Activated CD4-positive, alpha-beta T cell treated with anti-CD3 and anti-CD28 coated beads for 48 hours (primary cell): ENCODE measurements at regions not wholly inside any gene's neighbourhood (a gene's known extent, or its start where the extent isn't known, plus 50 kb on each side); places are given as distances from the start of the nearest gene placed in this dataset.

ENCODE experiments used
- DNase-seq: peaks from one replicate; pipeline ENCODE4 v3.0.0-alpha.2; 2020

GRCh38 chr16:85383836-85384832 lies 229.0 kb upstream of the GSE1 start:
- DNase-seq = no peak

GRCh38 chr16:85384833-85385462 lies 228.2 kb upstream of the GSE1 start:
- no peak for DNase-seq

GRCh38 chr16:85385463-85386331 lies 227.4 kb upstream of the GSE1 start:
- no peak for DNase-seq

GRCh38 chr16:85386467-85387170 lies 226.5 kb upstream of the GSE1 start:
- DNase-seq = no peak

- DNase-seq = no peak
Measured at GRCh38 chr16:85387171-85387507, 226.0 kb upstream of the GSE1 start.

GRCh38 chr16:85387731-85388295 lies 225.3 kb upstream of the GSE1 start:
- DNase-seq = no peak

GRCh38 chr16:85389679-85390470 lies 223.2 kb upstream of the GSE1 start:
- no peak for DNase-seq

GRCh38 chr16:85390511-85391174 lies 222.5 kb upstream of the GSE1 start:
- DNase-seq = no peak

GRCh38 chr16:85391175-85391707 lies 221.9 kb upstream of the GSE1 start:
- DNase-seq = no peak

GRCh38 chr16:85391769-85392583 lies 221.1 kb upstream of the GSE1 start:
- DNase-seq = no peak

- DNase-seq = no peak
Measured at GRCh38 chr16:85392756-85393673, 220.1 kb upstream of the GSE1 start.

GRCh38 chr16:85393674-85394451 lies 219.3 kb upstream of the GSE1 start:
- DNase-seq = peak; percentile 79

GRCh38 chr16:85394456-85395206 lies 218.5 kb upstream of the GSE1 start:
- no peak for DNase-seq

- no peak for DNase-seq
Measured at GRCh38 chr16:85395207-85395912, 217.8 kb upstream of the GSE1 start.

GRCh38 chr16:85395913-85396878 lies 216.9 kb upstream of the GSE1 start:
- DNase-seq = no peak
